GM23338 (cell line): ENCODE measurements at regions not wholly inside any gene's neighbourhood (a gene's known extent, or its start where the extent isn't known, plus 50 kb on each side); places are given as distances from the start of the nearest gene placed in this dataset.

Experiments
- CREB1 ChIP-seq: fragments of 250-450 bp; sonication (Bioruptor Pico); IDR thresholded peaks from 2 replicates; pipeline ENCODE4 v1.5.0; 2020; ENCODE audit warnings: low read depth, mild to moderate bottlenecking, moderate library complexity
- CTCF ChIP-seq, 2 experiments: fragments of 200-600 bp in 1 of 2; sonication (generic) in 1 of 2; conservative IDR thresholded peaks; 2 replicates each; pipeline versions ENCODE4 v1.5.1 to v1.6.1; 2016 to 2017; ENCODE audit warnings: antibody characterized with exemption in 2 of 2, low read depth in 2 of 2, mild to moderate bottlenecking in 2 of 2, moderate library complexity in 1 of 2
- ETS1 ChIP-seq: IDR thresholded peaks from 2 replicates; pipeline ENCODE4 v1.6.1; 2016; ENCODE audit warnings: antibody characterized with exemption
- EZH2 ChIP-seq: fragments of 200-600 bp; sonication (generic); IDR thresholded peaks from one replicate; pipeline ENCODE4 v1.8.0; 2017; ENCODE audit warnings: antibody characterized with exemption, mild to moderate bottlenecking, low read depth; ENCODE audit not compliant: unreplicated experiment
- EZH2phosphoT487 ChIP-seq: fragments of 200-600 bp; sonication (generic); IDR thresholded peaks from one replicate; pipeline ENCODE4 v1.8.1; 2018; ENCODE audit warnings: antibody characterized with exemption; ENCODE audit not compliant: unreplicated experiment
- JUNB ChIP-seq: IDR thresholded peaks from one replicate; pipeline ENCODE4 v1.6.1; 2016; ENCODE audit warnings: antibody characterized with exemption; ENCODE audit not compliant: unreplicated experiment
- NANOG ChIP-seq: IDR thresholded peaks from 2 replicates; pipeline ENCODE4 v1.6.1; 2016; ENCODE audit warnings: antibody characterized with exemption, borderline replicate concordance
- POLR2AphosphoS5 ChIP-seq: IDR thresholded peaks from 2 replicates; pipeline ENCODE4 v1.6.1; 2016; ENCODE audit warnings: antibody characterized with exemption, low read depth
- REST ChIP-seq: IDR thresholded peaks from one replicate; pipeline ENCODE4 v1.6.1; 2018; ENCODE audit warnings: antibody characterized with exemption; ENCODE audit not compliant: unreplicated experiment
- STAT1 ChIP-seq: IDR thresholded peaks from one replicate; pipeline ENCODE4 v1.6.1; 2016; ENCODE audit warnings: antibody characterized with exemption; ENCODE audit not compliant: unreplicated experiment
- ZNF331 ChIP-seq: fragments of 250-450 bp; sonication (Bioruptor Pico); IDR thresholded peaks from 2 replicates; pipeline ENCODE4 v1.5.0; 2020; ENCODE audit warnings: low read depth, mild to moderate bottlenecking, moderate library complexity
- ZNF462 ChIP-seq: fragments of 250-450 bp; sonication (Bioruptor Pico); IDR thresholded peaks from 2 replicates; pipeline ENCODE4 v1.5.0; 2020; ENCODE audit warnings: mild to moderate bottlenecking, moderate library complexity

GRCh38 chr3:73148682-73149081, 87.2 kb downstream of the EBLN2 start:
- TF ChIP-seq CTCF (conservative IDR thresholded peaks at IDR 0.05; ENCODE audit: low read depth in 2 of 2) = no peak
- TF ChIP-seq EZH2 = no peak
- no peak for TF ChIP-seq POLR2AphosphoS5
- no peak for TF ChIP-seq REST
- no peak for TF ChIP-seq ZNF331 (CRISPR knock-in tag)
- no peak for TF ChIP-seq ETS1
- no peak for TF ChIP-seq CREB1 (CRISPR knock-in tag)
- TF ChIP-seq JUNB = no peak
- TF ChIP-seq NANOG = no peak
- no peak for TF ChIP-seq EZH2phosphoT487
- TF ChIP-seq STAT1 = no peak
- no peak for TF ChIP-seq ZNF462 (CRISPR knock-in tag)
